ENCODE measurements at regions not wholly inside any gene's neighbourhood (a gene's known extent, or its start where the extent isn't known, plus 50 kb on each side); places are given as distances from the start of the nearest gene placed in this dataset.
"Not testable (repeated sequence)": the region's sequence is repeated elsewhere in the genome, so short reads cannot be mapped to it uniquely, and the experiment has no call there.

DNA sequence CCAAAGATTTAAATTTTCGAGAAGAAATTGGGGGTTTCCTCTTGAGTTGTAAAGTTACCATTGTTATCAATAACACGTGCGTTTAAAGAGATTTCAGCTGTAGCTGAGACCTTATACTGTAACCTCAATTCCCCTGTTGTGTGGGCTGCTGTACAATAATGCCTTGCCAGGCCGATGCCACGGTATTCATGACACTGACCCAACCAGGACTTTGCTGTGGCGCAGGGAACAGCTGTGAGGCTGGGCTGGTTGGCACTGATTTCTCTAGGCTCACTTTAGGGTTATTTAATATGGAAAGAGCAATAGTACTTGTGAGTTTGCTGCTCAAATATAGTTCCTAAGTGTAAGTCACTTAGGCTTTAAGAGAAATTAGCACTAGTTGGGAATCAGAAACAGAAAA is 744.2 kb downstream of the CDY1 start:
- DNase-seq (ENCODE audit: low read depth, low spot score); H3K4me3 ChIP-seq (ENCODE audit: low read length): not testable (repeated sequence)

DNA sequence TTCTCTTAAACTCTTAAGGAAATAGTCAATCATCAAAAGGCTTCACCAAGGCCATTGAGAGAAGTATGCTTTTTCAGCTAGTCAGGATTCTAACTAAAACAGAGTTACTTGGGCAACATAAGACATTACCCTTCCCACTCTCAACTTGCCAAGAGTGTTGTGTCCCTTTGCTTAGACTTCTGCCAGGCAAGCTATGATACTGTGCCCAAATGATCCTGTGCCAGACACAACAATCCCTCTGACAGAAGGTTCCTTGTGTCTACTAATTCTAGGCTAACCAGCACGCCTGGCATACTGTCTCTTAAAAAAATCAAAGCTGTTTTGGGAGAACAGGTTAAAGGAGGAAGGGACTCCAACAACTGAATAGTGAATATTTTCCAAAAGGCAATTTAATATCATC is 750.6 kb downstream of the CDY1 start:
- not testable (repeated sequence) for DNase-seq (ENCODE audit: low read depth, low spot score); H3K4me3 ChIP-seq (ENCODE audit: low read length)

DNA sequence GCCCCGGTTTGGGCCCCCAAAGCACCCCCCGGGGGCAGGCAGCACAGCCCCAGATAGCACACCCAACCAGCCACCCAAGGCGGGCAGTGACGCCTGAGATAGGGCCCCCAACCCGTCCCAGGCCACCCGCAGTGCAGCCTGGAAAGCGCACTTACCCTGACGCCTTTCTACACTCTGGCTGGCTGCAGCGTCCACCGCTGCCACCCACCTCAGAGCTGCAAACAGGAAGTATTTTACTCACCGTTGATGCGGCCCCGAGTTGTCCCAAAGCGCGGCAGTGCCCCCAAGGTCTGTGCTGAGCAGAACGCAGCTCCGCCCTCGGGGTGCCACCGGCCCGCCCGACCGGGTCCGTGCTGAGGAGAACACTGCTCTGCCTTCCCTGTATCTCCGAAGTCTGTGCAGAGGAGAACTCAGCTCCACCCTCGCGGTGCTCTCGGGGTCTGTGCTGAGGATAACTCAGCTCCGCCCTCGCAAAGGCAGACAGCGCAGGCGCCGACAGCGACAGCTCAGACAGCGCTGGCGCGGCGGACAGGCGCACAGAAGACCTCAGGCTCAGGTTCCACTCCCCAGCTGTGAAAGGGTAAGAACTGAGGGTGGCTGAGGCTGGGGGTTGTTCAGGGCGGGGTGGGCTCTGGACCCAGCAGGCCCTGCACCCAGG is 786.9 kb downstream of the CDY1 start:
- no peak for DNase-seq (ENCODE audit: low read depth, low spot score)

DNA sequence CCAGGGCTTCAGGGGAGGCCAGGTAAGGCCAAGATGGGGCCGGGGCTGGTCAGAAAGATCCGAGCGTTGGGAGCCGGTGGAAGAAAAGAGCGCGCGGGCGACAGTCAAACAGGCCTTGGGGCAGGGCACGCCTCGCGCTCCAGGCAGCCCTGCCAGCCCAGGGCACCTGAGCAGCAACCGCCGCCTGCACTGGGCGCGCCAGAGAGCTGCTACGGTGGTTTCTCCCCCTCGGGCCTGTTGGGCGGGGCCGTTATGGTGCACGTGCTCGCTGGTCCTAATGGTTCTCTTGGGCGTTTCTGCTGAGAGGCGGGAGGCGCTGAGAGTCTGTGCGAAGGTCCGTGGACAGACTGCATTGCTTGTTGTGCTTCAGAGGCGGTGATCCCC is 787.4 kb downstream of the CDY1 start:
- no peak for DNase-seq (ENCODE audit: low read depth, low spot score)

More for the DNA sequence above, 786.9 kb downstream of the CDY1 start:
- H3K4me3 ChIP-seq (ENCODE audit: low read length) = no peak overlapping the region

More for the DNA sequence above, 787.4 kb downstream of the CDY1 start:
- no peak overlapping the region for H3K4me3 ChIP-seq (ENCODE audit: low read length)

Data from Jurkat, Clone E6-1 (cell line).